Activated CD8-positive, alpha-beta memory T cell treated with anti-CD3 and anti-CD28 coated beads, Interleukin-2, amount 50 U/mL, for 24 hours (primary cell): ENCODE measurements at regions not wholly inside any gene's neighbourhood (a gene's known extent, or its start where the extent isn't known, plus 50 kb on each side); places are given as distances from the start of the nearest gene placed in this dataset.
"Not testable (repeated sequence)": the region's sequence is repeated elsewhere in the genome, so short reads cannot be mapped to it uniquely, and the experiment has no call there.

ENCODE experiments used
- DNase-seq: peaks from one replicate; pipeline ENCODE4 v3.0.0-alpha.2; 2020; ENCODE audit errors: extremely low read depth

GRCh38 chr16:29294951-29295795 is 111.3 kb downstream of the NPIPB11 start:
- DNase-seq: not testable (repeated sequence)

DNA sequence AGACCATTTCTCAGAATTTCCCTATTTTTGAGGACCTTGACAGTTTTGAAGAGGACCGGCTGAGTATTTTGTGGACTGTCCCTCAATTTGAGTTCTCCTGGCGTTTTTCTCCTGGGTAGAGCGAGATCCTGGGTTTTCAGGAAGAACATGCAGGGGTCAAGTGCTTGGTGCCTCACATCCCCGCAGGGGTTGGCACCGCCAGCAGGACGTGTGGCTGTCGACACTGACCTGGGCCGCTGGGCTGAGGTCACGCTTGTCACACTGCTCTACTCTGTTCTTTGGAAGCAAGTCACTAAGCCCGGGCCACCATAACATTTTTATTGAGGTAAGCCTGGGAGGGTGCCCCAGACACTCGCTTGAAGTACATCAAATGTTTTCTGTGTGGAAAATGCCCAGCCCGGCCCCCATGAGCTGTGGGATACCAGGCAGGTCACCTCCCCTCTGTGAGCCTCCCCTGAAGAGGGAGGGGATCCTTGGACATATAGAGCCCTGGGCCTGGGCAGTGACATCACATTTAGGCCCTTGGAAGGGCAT is 112.0 kb downstream of the NPIPB11 start:
- DNase-seq: not testable (repeated sequence)

DNA sequence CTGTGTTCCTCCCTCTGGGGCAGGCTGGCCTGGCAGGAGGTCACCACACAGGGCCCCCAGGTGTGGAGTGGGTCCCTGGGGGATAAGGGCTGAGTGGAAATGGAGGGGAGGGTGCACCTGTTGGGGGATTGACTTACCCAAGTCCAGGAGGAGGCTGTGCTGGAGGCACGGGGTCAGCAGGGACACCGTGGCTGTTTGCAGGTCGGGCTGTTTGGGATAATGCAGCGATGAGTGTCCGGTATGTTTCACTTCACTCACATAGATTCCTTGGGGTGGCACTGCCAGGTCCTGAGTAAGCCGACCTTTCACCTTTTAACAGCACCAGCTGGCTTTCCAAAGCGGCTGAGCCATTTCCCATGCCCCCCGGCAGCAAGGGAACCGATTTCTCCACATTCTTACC is 113.0 kb downstream of the NPIPB11 start:
- DNase-seq: not testable (repeated sequence)

GRCh38 chr16:29292952-29293471 is 113.5 kb downstream of the NPIPB11 start:
- not testable (repeated sequence) for DNase-seq

GRCh38 chr16:29291329-29292271 is 114.9 kb downstream of the NPIPB11 start:
- DNase-seq: not testable (repeated sequence)

- DNase-seq: peak; percentile 26
Observed at GRCh38 chr16:29290631-29291247, 115.8 kb downstream of the NPIPB11 start.

GRCh38 chr16:29289516-29290239 is 116.8 kb downstream of the NPIPB11 start:
- not testable (repeated sequence) for DNase-seq

- not testable (repeated sequence) for DNase-seq
Observed at GRCh38 chr16:29288711-29289474, 117.6 kb downstream of the NPIPB11 start.

DNA sequence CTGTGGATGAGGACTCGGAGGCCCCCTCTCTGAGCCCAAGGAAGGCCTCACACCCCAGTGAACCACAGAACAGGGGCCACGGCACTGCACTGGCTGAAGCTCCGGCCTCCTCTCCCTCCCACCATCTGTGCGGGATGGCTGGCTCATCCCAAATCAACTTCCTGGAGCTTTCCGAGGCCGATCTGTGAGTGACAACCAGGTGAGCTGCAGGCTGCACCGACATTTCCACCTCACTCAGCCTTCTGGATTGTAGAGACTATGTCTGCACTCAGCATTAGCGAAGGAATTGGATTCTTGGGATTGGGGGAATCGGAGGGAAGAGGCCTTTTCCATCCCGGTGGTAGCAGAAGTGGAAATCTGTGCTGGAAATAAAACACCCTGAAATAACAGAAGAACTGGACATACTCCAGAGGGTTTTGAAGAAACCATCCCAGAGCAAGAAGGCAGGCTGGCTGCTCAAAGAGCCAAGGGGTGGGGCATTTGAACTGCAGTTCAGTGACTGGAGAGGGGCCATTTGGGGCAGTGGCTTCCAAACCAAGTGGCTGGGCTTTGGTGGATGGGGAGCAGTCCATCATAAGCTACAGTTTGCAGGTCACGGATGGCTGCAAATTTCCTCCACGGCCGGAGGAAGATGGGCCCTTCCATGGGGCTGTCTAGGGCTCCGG is 118.5 kb downstream of the NPIPB11 start:
- not testable (repeated sequence) for DNase-seq

GRCh38 chr16:29287246-29287645 is 119.3 kb downstream of the NPIPB11 start:
- DNase-seq: not testable (repeated sequence)

DNA sequence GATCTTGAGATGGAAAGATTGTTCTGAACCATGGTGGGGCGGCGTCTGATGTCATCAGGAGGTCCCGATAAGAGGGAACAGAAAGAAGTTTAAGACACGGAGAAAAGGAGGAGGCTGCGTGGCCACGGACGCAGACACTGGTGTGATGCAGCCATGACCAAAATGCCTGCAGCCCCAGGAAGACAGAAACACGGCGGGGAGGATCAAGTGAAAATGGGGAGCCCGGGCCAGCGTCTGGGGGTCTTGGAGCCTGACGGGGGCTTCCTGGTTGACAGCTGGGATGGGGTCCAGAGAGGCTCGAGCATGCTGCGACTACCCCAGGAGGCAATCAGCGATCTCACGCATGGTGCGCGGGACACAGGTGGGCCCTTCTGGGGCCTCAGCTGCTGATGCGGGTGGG is 119.7 kb downstream of the NPIPB11 start:
- DNase-seq: not testable (repeated sequence)

GRCh38 chr16:29286161-29286560 is 120.3 kb downstream of the NPIPB11 start:
- not testable (repeated sequence) for DNase-seq

- DNase-seq: not testable (repeated sequence)
Observed at GRCh38 chr16:29285151-29285885, 121.2 kb downstream of the NPIPB11 start.

GRCh38 chr16:29284723-29285122 is 121.8 kb downstream of the NPIPB11 start:
- DNase-seq: not testable (repeated sequence)

DNA sequence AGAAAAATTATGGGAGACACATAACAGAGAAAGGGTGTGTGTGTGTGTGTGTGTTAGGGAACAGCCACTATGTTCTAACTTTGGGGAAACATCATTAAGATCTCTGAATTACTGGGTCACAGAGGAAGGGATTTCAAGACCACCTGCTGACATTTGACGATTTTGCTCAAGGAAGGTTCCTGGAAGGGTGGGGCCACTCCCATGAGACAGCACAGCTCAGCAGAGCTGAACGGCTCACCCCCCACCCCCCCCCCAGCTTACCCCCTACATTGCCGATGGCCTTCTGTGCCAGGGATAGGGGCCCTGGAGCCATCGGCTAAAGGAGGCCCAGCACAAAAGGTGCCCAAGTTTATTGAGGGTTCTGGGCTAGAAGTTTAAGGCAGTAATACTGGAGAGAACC is 122.4 kb downstream of the NPIPB11 start:
- not testable (repeated sequence) for DNase-seq

GRCh38 chr16:29278097-29278871 is 128.2 kb downstream of the NPIPB11 start:
- not testable (repeated sequence) for DNase-seq

DNA sequence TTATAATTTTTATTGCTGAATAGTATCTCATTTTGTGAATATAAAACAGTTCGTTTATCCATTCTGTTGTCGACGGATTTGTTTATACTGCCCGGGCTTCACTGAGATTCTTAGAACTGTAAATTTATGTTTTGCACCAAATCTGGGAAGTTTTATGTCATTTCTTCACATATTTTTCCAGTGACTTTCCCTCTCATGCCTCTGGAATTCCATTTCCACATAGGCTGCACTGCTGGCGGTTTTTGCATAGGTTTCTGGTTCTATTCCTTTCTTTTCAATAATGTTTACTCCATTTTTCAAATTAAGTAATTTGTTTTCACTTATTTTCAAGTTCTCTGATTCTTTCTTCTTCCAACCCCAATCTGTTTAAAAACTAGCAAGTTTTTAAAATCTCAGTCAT is 130.1 kb downstream of the NPIPB11 start:
- not testable (repeated sequence) for DNase-seq
